Left forelimb (tissue), 1 donor: ENCODE measurements at regions not wholly inside any gene's neighbourhood (a gene's known extent, or its start where the extent isn't known, plus 50 kb on each side); places are given as distances from the start of the nearest gene placed in this dataset.

Experiments
- DNase-seq: peaks from one replicate; pipeline ENCODE4 v3.0.0-alpha.2; 2018; ENCODE audit warnings: low spot score

GRCh38 chr18:45266023-45266422 is 349.3 kb upstream of the SLC14A2 start:
- no peak for DNase-seq

GRCh38 chr18:45267622-45268021 is 347.7 kb upstream of the SLC14A2 start:
- DNase-seq, result no peak

GRCh38 chr18:45268583-45268982 is 346.7 kb upstream of the SLC14A2 start:
- no peak for DNase-seq

GRCh38 chr18:45270289-45270771 is 344.9 kb upstream of the SLC14A2 start:
- DNase-seq, result no peak

- DNase-seq, result no peak
Measured at GRCh38 chr18:45274026-45274425, 341.2 kb upstream of the SLC14A2 start.

- DNase-seq, result no peak
Measured at GRCh38 chr18:45275367-45276113, 339.7 kb upstream of the SLC14A2 start.

GRCh38 chr18:45276878-45277277 is 338.4 kb upstream of the SLC14A2 start:
- no peak for DNase-seq

- no peak for DNase-seq
Measured at GRCh38 chr18:45277908-45278307, 337.4 kb upstream of the SLC14A2 start.

- no peak for DNase-seq
Measured at GRCh38 chr18:45280481-45281276, 334.6 kb upstream of the SLC14A2 start.

- no peak for DNase-seq
Measured at GRCh38 chr18:45282101-45282812, 333.0 kb upstream of the SLC14A2 start.

- no peak for DNase-seq
Measured at GRCh38 chr18:45284174-45284573, 331.1 kb upstream of the SLC14A2 start.

GRCh38 chr18:45284851-45285250 is 330.4 kb upstream of the SLC14A2 start:
- no peak for DNase-seq

GRCh38 chr18:45285251-45285650 is 330.0 kb upstream of the SLC14A2 start:
- no peak for DNase-seq

- DNase-seq, result no peak
Measured at GRCh38 chr18:45286431-45286830, 328.8 kb upstream of the SLC14A2 start.

GRCh38 chr18:45287531-45287930 is 327.7 kb upstream of the SLC14A2 start:
- no peak for DNase-seq

GRCh38 chr18:45290364-45290763 is 324.9 kb upstream of the SLC14A2 start:
- no peak for DNase-seq

- DNase-seq, result no peak
Measured at GRCh38 chr18:45291621-45292615, 323.4 kb upstream of the SLC14A2 start.

GRCh38 chr18:45295388-45295787 is 319.9 kb upstream of the SLC14A2 start:
- DNase-seq, result no peak

GRCh38 chr18:45298986-45299385 is 316.3 kb upstream of the SLC14A2 start:
- DNase-seq, result no peak

GRCh38 chr18:45303026-45303425 is 312.2 kb upstream of the SLC14A2 start:
- no peak for DNase-seq

- no peak for DNase-seq
Measured at GRCh38 chr18:45304558-45304957, 310.7 kb upstream of the SLC14A2 start.
